ENCODE measurements at regions not wholly inside any gene's neighbourhood (a gene's known extent, or its start where the extent isn't known, plus 50 kb on each side); places are given as distances from the start of the nearest gene placed in this dataset.

DNA sequence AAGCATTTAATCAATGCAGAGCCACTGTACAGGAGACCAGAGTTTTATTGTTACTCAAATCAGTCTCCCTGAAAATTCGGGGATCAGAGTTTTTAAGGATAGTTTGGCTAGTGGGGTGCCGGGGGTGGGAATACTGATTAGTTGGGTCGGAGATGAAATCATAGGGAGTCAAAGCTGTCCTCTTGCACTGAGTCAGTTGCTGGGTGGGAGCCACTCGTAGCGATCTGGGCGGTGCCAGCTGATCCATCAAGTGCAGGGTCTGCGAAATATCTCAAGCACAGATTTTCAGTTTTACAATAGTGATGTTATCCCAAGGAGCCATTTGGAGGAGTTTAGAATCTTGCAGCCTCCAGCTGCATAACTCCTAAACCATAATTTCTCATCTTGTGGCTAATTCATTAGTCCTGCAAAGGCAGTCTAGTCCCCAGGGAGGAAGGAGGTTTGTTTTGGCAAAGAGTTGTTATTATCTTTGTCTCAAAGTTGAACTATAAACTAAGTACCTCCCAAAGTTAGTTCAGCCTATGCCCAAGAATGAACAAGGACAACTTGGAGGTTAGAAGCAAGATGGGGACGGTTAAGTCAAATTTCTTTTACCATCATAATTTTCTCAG, 169.4 kb upstream of the PLEKHG7 start:
- no peak for DNase-seq (ENCODE audit: insufficient read length, low spot score, missing footprints)
- no peak for TF ChIP-seq CTCF (IDR thresholded peaks at IDR 0.05; ENCODE audit: extremely low read depth, low read depth, low read length)
- no peak overlapping the region for H2AFZ ChIP-seq (ENCODE audit: low read length)

DNA sequence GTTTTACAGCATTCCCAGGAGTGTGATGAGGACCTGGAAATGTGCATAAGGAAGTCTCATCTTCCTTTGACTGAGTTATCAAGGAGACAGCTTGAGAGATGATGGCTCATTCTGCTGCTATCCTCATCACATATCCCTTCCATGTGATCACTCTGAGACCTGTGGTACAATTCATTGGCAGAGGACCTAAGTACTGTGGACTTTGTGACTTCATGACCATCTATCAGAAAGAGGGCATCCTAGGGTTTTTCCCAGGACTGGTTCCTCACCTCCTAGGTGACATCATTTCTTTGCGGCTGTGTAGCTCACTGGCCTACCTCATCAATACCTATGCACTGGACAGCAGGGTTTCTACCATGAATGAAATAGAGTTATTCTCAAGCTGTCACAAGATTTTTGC, 172.1 kb upstream of the PLEKHG7 start:
- Histone ChIP-seq H3K9me3 (ENCODE audit: low read depth, low read length) (no peaks in the 10 kb centered on the region), H2AFZ (ENCODE audit: low read length) (no peak overlapping the region), H3K36me3 (ENCODE audit: insufficient read depth, low read length) (no peaks in the 10 kb centered on the region), H3K79me2 (ENCODE audit: insufficient read depth, low read length) (no peaks in the 10 kb centered on the region), H4K20me1 (ENCODE audit: insufficient read depth, low read length) (no peaks in the 10 kb centered on the region), H3K4me2 (ENCODE audit: insufficient read depth, low read length) (no peak overlapping the region), H3K4me3 (ENCODE audit: insufficient read depth, low read length) (no peak overlapping the region), H3K27ac (ENCODE audit: low read depth, low read length) (no peak overlapping the region), H3K4me1 (ENCODE audit: insufficient read depth, low read length) (peaks cover 5% of the 10 kb centered on the region), H3K27me3 (ENCODE audit: insufficient read depth, low read length) (peaks cover 3% of the 10 kb centered on the region)
- TF ChIP-seq CTCF (IDR thresholded peaks at IDR 0.05; ENCODE audit: extremely low read depth, low read depth, low read length): no peak
- DNase-seq (ENCODE audit: insufficient read length, low spot score, missing footprints): no peak

More for the DNA sequence above, 169.4 kb upstream of the PLEKHG7 start:
- Histone ChIP-seq H3K27me3 (ENCODE audit: insufficient read depth, low read length) (peaks cover 3% of the 10 kb centered on the region), H3K4me1 (ENCODE audit: insufficient read depth, low read length) (peaks cover 5% of the 10 kb centered on the region), H3K36me3 (ENCODE audit: insufficient read depth, low read length) (no peaks in the 10 kb centered on the region), H3K9me3 (ENCODE audit: low read depth, low read length) (no peaks in the 10 kb centered on the region), H3K4me2 (ENCODE audit: insufficient read depth, low read length) (peak overlapping the region; percentile 14), H3K27ac (ENCODE audit: low read depth, low read length) (no peak overlapping the region), H3K79me2 (ENCODE audit: insufficient read depth, low read length) (no peaks in the 10 kb centered on the region), H4K20me1 (ENCODE audit: insufficient read depth, low read length) (no peaks in the 10 kb centered on the region), H3K4me3 (ENCODE audit: insufficient read depth, low read length) (no peak overlapping the region)

DNA sequence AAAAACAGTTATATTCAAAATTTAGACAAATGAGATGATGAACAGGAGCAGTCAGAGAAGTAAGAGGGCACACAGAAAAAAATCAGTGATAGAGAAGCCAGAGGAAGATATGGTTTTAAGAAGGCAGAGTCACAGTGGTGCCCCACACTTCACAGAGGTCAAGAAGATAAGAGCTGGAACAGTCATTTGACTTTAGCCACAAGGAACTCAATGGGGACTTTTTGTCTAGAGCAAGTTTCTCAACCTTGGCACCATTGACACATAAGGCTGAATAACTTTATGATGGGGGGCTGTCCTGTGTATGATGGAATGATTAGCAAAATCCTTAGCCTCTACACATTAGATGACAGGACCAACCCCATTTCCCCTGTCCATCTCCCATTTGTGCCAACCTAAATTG, 172.8 kb upstream of the PLEKHG7 start:
- Histone ChIP-seq H3K4me3 (ENCODE audit: insufficient read depth, low read length) (no peak overlapping the region), H3K79me2 (ENCODE audit: insufficient read depth, low read length) (no peaks in the 10 kb centered on the region), H3K4me2 (ENCODE audit: insufficient read depth, low read length) (no peak overlapping the region), H3K9me3 (ENCODE audit: low read depth, low read length) (no peaks in the 10 kb centered on the region), H2AFZ (ENCODE audit: low read length) (no peak overlapping the region), H4K20me1 (ENCODE audit: insufficient read depth, low read length) (no peaks in the 10 kb centered on the region), H3K4me1 (ENCODE audit: insufficient read depth, low read length) (peaks cover 5% of the 10 kb centered on the region), H3K36me3 (ENCODE audit: insufficient read depth, low read length) (no peaks in the 10 kb centered on the region), H3K27me3 (ENCODE audit: insufficient read depth, low read length) (peaks cover 3% of the 10 kb centered on the region), H3K27ac (ENCODE audit: low read depth, low read length) (no peak overlapping the region)
- no peak for DNase-seq (ENCODE audit: insufficient read length, low spot score, missing footprints)
- TF ChIP-seq CTCF (IDR thresholded peaks at IDR 0.05; ENCODE audit: extremely low read depth, low read depth, low read length): no peak

DNA sequence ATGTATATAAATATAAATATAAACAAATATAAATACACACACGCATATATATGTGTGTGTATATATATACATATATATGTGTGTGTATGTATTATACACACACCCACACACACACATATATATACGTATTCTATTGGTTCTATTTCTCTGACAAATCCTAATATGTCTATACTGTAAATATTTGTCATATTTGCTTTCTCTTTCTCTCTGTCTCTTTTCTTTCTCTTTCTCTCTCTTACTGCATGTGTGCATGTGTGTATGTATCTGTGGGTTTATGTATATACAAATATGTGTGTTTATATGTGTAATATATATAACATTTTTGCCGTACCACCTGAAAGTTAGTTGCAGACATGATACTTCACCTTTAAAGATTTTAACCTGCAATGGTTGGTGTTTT, 174.2 kb upstream of the PLEKHG7 start:
- Histone ChIP-seq H3K4me2 (ENCODE audit: insufficient read depth, low read length) (no peak overlapping the region), H3K27ac (ENCODE audit: low read depth, low read length) (no peak overlapping the region), H3K79me2 (ENCODE audit: insufficient read depth, low read length) (no peaks in the 10 kb centered on the region), H2AFZ (ENCODE audit: low read length) (no peak overlapping the region), H3K4me1 (ENCODE audit: insufficient read depth, low read length) (peaks cover 5% of the 10 kb centered on the region), H3K27me3 (ENCODE audit: insufficient read depth, low read length) (peaks cover 3% of the 10 kb centered on the region), H4K20me1 (ENCODE audit: insufficient read depth, low read length) (no peaks in the 10 kb centered on the region), H3K36me3 (ENCODE audit: insufficient read depth, low read length) (no peaks in the 10 kb centered on the region), H3K9me3 (ENCODE audit: low read depth, low read length) (no peaks in the 10 kb centered on the region), H3K4me3 (ENCODE audit: insufficient read depth, low read length) (no peak overlapping the region)
- TF ChIP-seq CTCF (IDR thresholded peaks at IDR 0.05; ENCODE audit: extremely low read depth, low read depth, low read length): no peak
- DNase-seq (ENCODE audit: insufficient read length, low spot score, missing footprints): no peak

Data from osteoblast (primary cell).